Ovary (tissue), 7 donors: ENCODE measurements at regions not wholly inside any gene's neighbourhood (a gene's known extent, or its start where the extent isn't known, plus 50 kb on each side); places are given as distances from the start of the nearest gene placed in this dataset.

Experiments used
- DNase-seq, 5 donors: peaks; one replicate each; pipeline ENCODE4 v3.0.0-alpha.2; 2019 to 2020
- H3K27ac ChIP-seq, 2 donors: fragments of 200-600 bp; one replicate each; pipeline versions ENCODE4 v1.5.1 to v1.8.0; 2019 to 2022
- H3K27me3 ChIP-seq: fragments of 200-600 bp; one replicate; pipeline ENCODE4 v1.8.0; 2022
- H3K36me3 ChIP-seq: fragments of 200-600 bp; sonication (generic); one replicate; pipeline ENCODE4 v1.5.1; 2019
- H3K4me1 ChIP-seq: one replicate; pipeline ENCODE4 v1.8.1; 2013; ENCODE audit warnings: mild to moderate bottlenecking, moderate library complexity; ENCODE audit not compliant: insufficient read depth
- H3K4me3 ChIP-seq: fragments of 200-600 bp; sonication (generic); one replicate; pipeline ENCODE4 v1.5.1; 2017
- H3K9me3 ChIP-seq, 2 donors: fragments of 200-600 bp in 1 of 2; sonication (generic) in 1 of 2; one replicate each; pipeline versions ENCODE4 v1.5.1 to v1.8.1; 2013 to 2019; ENCODE audit warnings: mild to moderate bottlenecking in 1 of 2, moderate library complexity in 1 of 2
- CTCF ChIP-seq, 3 donors: fragments of 450-650 bp in 2 of 3; fragments of 200-600 bp in 1 of 3; IDR thresholded peaks; one replicate each; pipeline versions ENCODE4 v1.5.1 to v1.8.0; 2016 to 2022; ENCODE audit warnings: antibody characterized with exemption in 3 of 3, mild to moderate bottlenecking in 1 of 3
- EP300 ChIP-seq: sonication (generic); formaldehyde crosslinking; IDR thresholded peaks from one replicate; pipeline ENCODE4 v1.6.1; 2017; ENCODE audit warnings: antibody characterized with exemption
- POLR2A ChIP-seq: fragments of 450-650 bp; IDR thresholded peaks from one replicate; pipeline ENCODE4 v1.6.1; 2017; ENCODE audit warnings: antibody characterized with exemption, mild to moderate bottlenecking, moderate library complexity
- WGBS, 3 donors: extraction: QIAGEN DNeasy Blood & Tissue Kit in 1 of 3; methylation state at CpG; one replicate each; pipeline versions ENCODE4 v1.1.5 to v1.1.7; 2013 to 2017; 5-methylcytosine and 5-hydroxymethylcytosine counted together
- intact Hi-C, 4 donors: fragments of 100-400 bp; cut with DNase I; formaldehyde crosslinking; loops; one replicate each; pipeline versions ENCODE4 v1.11.0 to v1.15.1; 2022 to 2023
- donor health status: DM: no; HTN: no; CAD: no; lungs with moderate emphysema.
- donor health status: DM: no; HTN: no; CAD: no.
- donor health status: Bipolar disorder and iron deficiency.
- donor health status: DM: no; HTN: no; CAD: no.
- donor health status: DM: yes; HTN: yes; CAD: no.

DNA sequence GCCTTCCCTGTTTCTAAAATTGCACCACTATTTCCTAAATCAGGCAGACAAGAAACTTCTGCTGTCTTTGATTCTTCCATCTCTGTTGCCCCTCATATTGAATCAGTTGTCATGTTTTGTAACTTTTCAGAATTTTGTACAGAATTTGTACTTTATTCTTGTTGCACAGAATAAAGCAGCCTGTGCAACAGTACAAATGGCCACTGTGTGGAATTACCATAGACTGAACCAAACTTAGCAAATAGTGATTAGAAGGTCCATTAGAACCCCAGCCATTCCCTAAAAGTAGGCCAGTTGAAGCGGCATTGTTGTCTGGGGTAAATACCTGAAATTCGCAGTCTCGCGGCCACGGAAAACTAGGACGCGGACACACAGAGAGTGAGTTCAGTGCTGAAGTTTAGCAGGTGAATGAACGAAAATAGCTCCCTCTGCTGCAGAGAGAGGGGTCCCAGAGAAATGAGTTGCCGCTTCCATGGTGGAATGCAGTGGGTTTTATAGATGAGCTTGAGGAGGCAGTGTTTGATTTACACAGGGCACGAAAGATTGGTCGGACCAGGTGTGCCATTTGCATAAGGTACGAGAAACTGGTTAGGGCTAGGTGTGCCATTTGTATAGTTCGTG, 71.8 kb downstream of the C4orf33 start:
- Histone ChIP-seq H3K36me3 (no peaks in the 10 kb centered on the region), H3K4me3 (no peak overlapping the region), H3K27me3 (no peaks in the 10 kb centered on the region), H3K4me1 (no peaks in the 10 kb centered on the region), H3K27ac (no peak overlapping the region), H3K9me3 (no peaks in the 10 kb centered on the region)
- intact Hi-C loops = no loop called here
- WGBS, 3 donors = 30 to 60% (median 45%) methylated on average over 13 of the region's 13 CpGs
- no peak for DNase-seq
- TF ChIP-seq CTCF (IDR thresholded peaks at IDR 0.05) = no peak
- no peak for TF ChIP-seq EP300
- no peak for TF ChIP-seq POLR2A

DNA sequence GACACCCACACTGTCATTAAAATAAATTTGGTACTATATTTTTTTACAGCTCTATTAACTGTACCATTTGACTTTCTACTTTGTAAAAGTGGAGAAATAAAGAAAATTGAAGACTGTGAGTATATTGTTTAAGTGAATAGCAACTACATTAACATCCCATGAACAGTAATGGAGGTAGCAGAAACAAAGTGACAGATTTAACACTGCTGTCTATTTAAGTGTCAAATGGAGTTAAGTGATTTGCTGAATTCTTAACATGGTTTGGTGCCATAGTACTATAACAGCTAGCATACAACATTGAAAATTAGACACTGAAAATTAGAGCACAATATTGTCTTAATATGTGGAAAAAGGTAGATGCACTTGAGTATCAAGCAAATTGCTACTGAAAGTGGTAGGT, 76.2 kb downstream of the C4orf33 start:
- no peak for DNase-seq
- TF ChIP-seq CTCF (IDR thresholded peaks at IDR 0.05) (no peak), EP300 (no peak), POLR2A (no peak)
- no peaks in the 10 kb centered on the region for H3K4me1 ChIP-seq
- no peak overlapping the region for H3K4me3 ChIP-seq
- no peak overlapping the region for H3K27ac ChIP-seq
- intact Hi-C loops = no loop called here
- no peaks in the 10 kb centered on the region for H3K27me3 ChIP-seq
- no peaks in the 10 kb centered on the region for H3K9me3 ChIP-seq
- no peaks in the 10 kb centered on the region for H3K36me3 ChIP-seq

- no peak for DNase-seq
- Histone ChIP-seq H3K36me3 (no peaks in the 10 kb centered on the region), H3K9me3 (no peaks in the 10 kb centered on the region), H3K27ac (no peak overlapping the region), H3K4me1 (no peaks in the 10 kb centered on the region), H3K4me3 (no peak overlapping the region), H3K27me3 (no peaks in the 10 kb centered on the region)
- WGBS, 3 donors = 85 to 89% (median 88%) methylated on average over 1 of the region's 1 CpG
- intact Hi-C loops = loop anchor here in 1 of 4 donors (5.0 kb wide), 1 partner anchor 1175 kb away; no protein-coding TSS in a partner anchor
- no peak for TF ChIP-seq EP300
- no peak for TF ChIP-seq POLR2A
- no peak for TF ChIP-seq CTCF (IDR thresholded peaks at IDR 0.05)
Measured at GRCh38 chr4:129176864-129177263, 80.9 kb downstream of the C4orf33 start.

DNA sequence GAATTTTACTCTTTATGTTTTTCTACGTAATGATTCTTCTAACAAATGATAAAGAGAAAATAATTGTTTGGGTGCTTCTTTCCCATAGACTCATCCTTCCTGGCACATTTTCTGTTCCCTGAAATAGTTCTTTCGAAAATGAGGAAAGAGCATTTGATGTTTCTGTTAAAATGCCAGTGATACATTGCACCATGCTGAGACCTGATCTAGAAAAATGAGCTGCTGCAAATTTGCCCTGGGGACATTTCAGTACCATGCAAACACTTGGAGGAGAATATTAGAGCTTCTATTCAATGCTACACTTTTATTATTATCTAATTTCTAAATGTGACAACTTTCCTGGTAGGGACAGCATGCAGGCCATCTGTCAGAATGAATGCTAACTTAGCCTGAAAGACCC, 83.3 kb downstream of the C4orf33 start:
- Histone ChIP-seq H3K27me3 (no peaks in the 10 kb centered on the region), H3K27ac (no peak overlapping the region), H3K4me3 (no peak overlapping the region), H3K4me1 (no peaks in the 10 kb centered on the region), H3K9me3 (no peaks in the 10 kb centered on the region), H3K36me3 (no peaks in the 10 kb centered on the region)
- 69 to 80% (median 75%) methylated on average over 2 of the region's 2 CpGs for WGBS, 3 donors
- intact Hi-C loops = loop anchor here in 1 of 4 donors (5.0 kb wide), 1 partner anchor 1173 kb away; no protein-coding TSS in a partner anchor
- DNase-seq = no peak
- TF ChIP-seq CTCF (IDR thresholded peaks at IDR 0.05) (no peak), POLR2A (no peak), EP300 (no peak)
